Thyroid gland (tissue), 4 donors: ENCODE measurements at regions not wholly inside any gene's neighbourhood (a gene's known extent, or its start where the extent isn't known, plus 50 kb on each side); places are given as distances from the start of the nearest gene placed in this dataset.
"Not testable (repeated sequence)": the region's sequence is repeated elsewhere in the genome, so short reads cannot be mapped to it uniquely, and the experiment has no call there.

ENCODE experiments used
- DNase-seq, 2 donors: peaks; one replicate each; pipeline ENCODE4 v3.0.0-alpha.2; 2019
- H3K27ac ChIP-seq, 3 donors: fragments of 200-600 bp; sonication (generic); 1 replicate in 2 of 3; 2 replicates in 1 of 3; pipeline ENCODE4 v1.5.1; 2016 to 2019; ENCODE audit warnings: mild to moderate bottlenecking in 1 of 3, moderate library complexity in 1 of 3
- H3K27me3 ChIP-seq: fragments of 200-600 bp; sonication (generic); one replicate; pipeline ENCODE4 v1.5.1; 2019
- H3K36me3 ChIP-seq, 2 donors: fragments of 200-600 bp; sonication (generic); one replicate each; pipeline ENCODE4 v1.5.1; 2016 to 2019
- H3K4me1 ChIP-seq, 2 donors: fragments of 200-600 bp; sonication (generic); one replicate each; pipeline ENCODE4 v1.5.1; 2017 to 2019
- H3K4me3 ChIP-seq, 3 donors: fragments of 200-600 bp; sonication (generic); replicated peaks in 1 of 3; 1 replicate in 2 of 3; 2 replicates in 1 of 3; pipeline ENCODE4 v1.5.1; 2016; ENCODE audit warnings: mild to moderate bottlenecking in 1 of 3
- H3K9me3 ChIP-seq: fragments of 200-600 bp; sonication (generic); one replicate; pipeline ENCODE4 v1.5.1; 2017
- CTCF ChIP-seq, 6 experiments: fragments of 200-600 bp in 3 of 6; fragments of 450-650 bp in 3 of 6; sonication (generic) in 3 of 6; IDR thresholded peaks; one replicate each; pipeline ENCODE4 v1.5.1; 2016 to 2019; ENCODE audit warnings: antibody characterized with exemption in 6 of 6, mild to moderate bottlenecking in 2 of 6, inconsistent platforms in 1 of 6, moderate library complexity in 1 of 6
- POLR2A ChIP-seq, 2 donors: fragments of 450-650 bp; IDR thresholded peaks; one replicate each; pipeline ENCODE4 v1.6.1; 2017; ENCODE audit warnings: antibody characterized with exemption in 2 of 2, mild to moderate bottlenecking in 2 of 2, moderate library complexity in 1 of 2
- WGBS, 2 donors: methylation state at CpG; one replicate each; pipeline ENCODE4 v1.1.5; 2017; 5-methylcytosine and 5-hydroxymethylcytosine counted together
- intact Hi-C: fragments of 100-400 bp; cut with DNase I; formaldehyde crosslinking; loops from one replicate; pipeline ENCODE4 v1.15.1; 2023

DNA sequence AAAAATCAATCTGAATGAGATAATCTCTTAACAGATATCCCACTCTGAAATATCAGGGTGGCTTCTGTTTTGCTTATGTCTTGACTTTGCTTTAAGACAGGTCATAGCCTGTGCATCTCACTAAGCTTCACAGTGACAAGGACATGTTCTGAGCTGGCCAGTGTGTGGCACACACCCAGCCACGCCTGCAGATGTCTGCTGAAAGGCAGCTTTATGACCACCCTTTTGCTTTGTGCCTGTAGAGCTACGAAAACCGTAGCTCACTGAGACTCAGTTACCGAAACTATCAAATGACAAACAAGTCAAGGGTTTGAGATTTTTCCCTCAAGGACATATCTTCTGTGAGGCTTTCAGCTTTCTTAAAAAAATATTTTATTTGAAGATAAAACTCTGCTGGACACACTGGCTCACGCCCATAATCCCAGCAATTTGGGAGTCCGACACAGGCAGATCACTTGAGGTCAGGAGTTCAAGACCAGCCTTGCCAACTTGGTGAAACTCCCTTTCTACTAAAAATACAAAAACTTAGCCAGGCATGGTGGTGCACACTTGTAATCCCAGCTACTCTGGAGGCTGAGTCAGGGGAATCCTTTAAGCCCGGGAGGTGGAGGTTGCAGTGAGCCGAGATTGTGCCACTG, 233.2 kb downstream of the SPATA31A1 start:
- intact Hi-C loops, result no loop called here
- no peaks in the 10 kb centered on the region for H3K27me3 ChIP-seq
- WGBS, 2 donors, result 64 to 68% methylated on average over 8 of the region's 8 CpGs
- H3K4me3 ChIP-seq, result no peak overlapping the region
- TF ChIP-seq CTCF (IDR thresholded peaks at IDR 0.05), result no peak
- TF ChIP-seq POLR2A (IDR thresholded peaks at IDR 0.05), result no peak
- DNase-seq, result no peak
- H3K27ac ChIP-seq, result no peak overlapping the region
- H3K9me3 ChIP-seq, result no peaks in the 10 kb centered on the region
- H3K4me1 ChIP-seq, result no peaks in the 10 kb centered on the region
- no peaks in the 10 kb centered on the region for H3K36me3 ChIP-seq

GRCh38 chr9:39604089-39604488, 248.6 kb downstream of the SPATA31A1 start:
- H3K36me3 ChIP-seq, H3K27ac ChIP-seq, H3K9me3 ChIP-seq, intact Hi-C loops, H3K4me3 ChIP-seq, H3K27me3 ChIP-seq, H3K4me1 ChIP-seq, DNase-seq: not testable (repeated sequence)
- no CpG with 5 or more reads among the region's 24 CpGs for WGBS, 2 donors

DNA sequence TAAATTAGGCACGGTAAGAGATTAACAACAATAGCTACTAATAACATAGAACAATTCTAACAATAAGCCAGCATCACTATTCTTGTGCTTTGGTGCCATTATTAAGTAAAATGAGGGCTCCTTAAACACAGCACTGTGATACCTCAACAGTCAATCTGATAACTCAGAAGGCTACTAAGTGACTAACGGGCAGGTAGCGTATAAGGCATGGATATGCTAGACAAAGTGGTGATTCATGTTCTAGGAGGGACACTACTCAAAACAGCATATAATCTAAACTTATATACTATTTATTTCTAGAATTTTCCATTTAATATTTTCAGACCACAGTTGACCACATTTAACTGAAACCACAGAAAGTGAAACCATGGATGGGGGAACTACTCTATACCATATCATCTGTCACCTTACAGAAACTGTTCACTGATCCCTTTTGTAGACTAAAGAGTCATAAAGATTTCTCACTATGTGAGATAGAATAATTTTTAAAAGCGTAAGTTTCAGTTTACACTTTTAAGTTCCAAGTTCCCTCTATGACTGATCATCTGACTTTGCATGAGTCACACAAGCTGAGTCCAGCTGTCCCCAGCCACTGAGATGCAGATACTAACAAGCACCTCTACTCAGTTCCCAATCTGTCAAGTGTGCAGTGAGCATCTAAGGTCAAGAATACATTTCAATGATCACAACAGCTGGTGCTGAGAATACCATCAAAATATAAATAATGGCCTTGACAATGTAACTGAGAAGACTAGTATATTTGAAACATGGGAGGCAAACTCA, 256.2 kb downstream of the SPATA31A1 start:
- H3K4me1 ChIP-seq, H3K36me3 ChIP-seq, intact Hi-C loops, H3K27ac ChIP-seq, H3K9me3 ChIP-seq, H3K4me3 ChIP-seq, DNase-seq, H3K27me3 ChIP-seq: not testable (repeated sequence)
- WGBS, 2 donors, result no CpG with 5 or more reads among the region's 4 CpGs

DNA sequence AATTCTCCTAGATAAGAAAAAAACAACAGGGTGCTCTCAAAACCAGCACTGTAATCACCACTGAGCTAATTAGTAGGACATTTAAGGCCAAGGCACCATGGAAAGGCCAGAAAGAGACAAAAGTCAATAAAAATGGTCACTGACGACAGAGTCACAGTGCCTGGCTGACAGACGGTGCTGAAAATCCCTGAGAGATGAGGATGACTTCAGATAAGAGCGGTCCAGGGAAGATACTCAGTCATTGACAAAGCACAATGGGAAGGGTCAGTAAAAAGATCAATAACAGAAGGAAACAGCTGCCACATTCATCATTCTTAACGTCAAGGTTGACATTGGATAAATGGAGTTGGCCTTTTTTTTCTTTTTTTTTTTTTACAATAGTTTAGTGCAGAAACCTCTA, 261.0 kb downstream of the SPATA31A1 start:
- H3K9me3 ChIP-seq, intact Hi-C loops, H3K4me1 ChIP-seq, H3K27me3 ChIP-seq, H3K27ac ChIP-seq, H3K36me3 ChIP-seq, DNase-seq, H3K4me3 ChIP-seq: not testable (repeated sequence)
- WGBS, 2 donors, result no CpG with 5 or more reads among the region's 4 CpGs

- H3K4me3 ChIP-seq, H3K36me3 ChIP-seq, H3K27me3 ChIP-seq, H3K27ac ChIP-seq, H3K9me3 ChIP-seq, H3K4me1 ChIP-seq, DNase-seq, intact Hi-C loops: not testable (repeated sequence)
- WGBS, 2 donors, result no CpG with 5 or more reads among the region's 10 CpGs
These were observed 268.6 kb downstream of the SPATA31A1 start for GRCh38 chr9:39624048-39624447.

DNA sequence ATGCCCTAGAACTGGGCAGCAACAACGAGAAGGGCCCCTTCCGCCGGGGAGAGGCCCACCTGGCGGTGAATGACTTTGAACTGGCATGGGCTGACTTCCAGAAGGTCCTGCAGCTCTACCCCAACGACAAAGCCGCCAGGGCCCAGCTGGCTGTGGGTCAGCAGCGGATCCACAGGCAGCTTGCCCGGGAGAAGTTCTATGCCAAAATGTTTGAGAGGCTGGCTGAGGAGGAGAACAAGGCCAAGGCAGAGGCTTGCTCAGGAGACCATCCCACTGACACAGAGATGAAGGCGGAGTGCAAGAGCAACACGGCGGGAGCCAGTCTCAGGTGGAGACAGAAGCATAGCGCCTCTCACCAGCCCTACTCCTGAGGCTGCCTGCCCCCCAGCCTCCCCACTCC, 276.6 kb downstream of the SPATA31A1 start:
- H3K4me1 ChIP-seq, H3K27ac ChIP-seq, H3K27me3 ChIP-seq, H3K9me3 ChIP-seq, H3K36me3 ChIP-seq, intact Hi-C loops, DNase-seq, H3K4me3 ChIP-seq: not testable (repeated sequence)
- 67 to 100% methylated on average over 3 of the region's 12 CpGs for WGBS, 2 donors

DNA sequence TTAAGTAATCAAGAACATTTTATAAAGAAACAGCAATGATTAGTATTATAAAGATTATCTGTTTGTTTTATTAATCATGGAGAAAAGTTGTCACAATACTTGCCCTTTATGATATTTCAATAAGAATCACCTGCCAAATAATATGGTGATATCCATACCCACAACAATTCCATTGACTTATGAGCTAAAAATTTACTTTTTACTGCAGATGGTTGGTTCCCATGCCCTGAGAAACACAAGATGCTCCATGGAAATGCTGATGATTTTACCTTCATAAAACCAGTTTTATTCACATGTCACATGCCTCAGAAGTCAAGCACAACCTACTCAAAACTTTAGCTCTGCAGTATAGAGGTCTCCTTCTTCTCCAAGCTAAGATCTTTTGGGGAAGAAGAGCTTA, 293.6 kb downstream of the SPATA31A1 start:
- H3K27ac ChIP-seq, H3K4me1 ChIP-seq, H3K4me3 ChIP-seq, H3K9me3 ChIP-seq, H3K27me3 ChIP-seq, DNase-seq, H3K36me3 ChIP-seq, intact Hi-C loops: not testable (repeated sequence)

DNA sequence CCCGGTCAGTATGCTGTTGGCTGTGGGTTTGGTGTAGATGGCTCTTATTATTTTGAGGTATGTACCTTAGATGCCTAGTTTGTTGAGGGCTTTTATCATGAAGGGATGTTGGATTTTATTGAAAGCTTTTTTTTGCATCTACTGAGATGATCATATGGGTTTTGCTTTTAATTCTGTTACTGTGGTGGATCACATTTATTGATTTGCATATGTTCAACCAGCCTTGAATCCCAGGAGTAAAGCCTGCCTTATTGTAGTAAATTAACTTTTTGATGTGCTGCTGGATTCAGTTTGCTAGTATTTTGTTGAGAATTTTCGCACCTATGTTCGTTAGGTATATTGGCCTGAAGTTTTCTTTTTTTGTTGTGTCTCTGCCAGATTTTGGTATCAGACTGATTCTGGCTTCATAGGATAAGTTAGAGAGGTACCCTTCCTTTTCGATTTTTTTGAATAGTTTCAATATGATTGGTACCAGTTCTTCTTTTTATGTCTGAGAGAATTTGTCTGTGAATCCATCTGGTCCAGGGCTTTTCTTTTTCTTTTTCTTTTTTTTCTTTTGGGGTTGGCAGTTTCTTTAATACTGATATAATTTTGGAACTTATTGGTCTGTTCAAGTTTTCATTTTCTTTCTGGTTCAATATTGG, 301.6 kb downstream of the SPATA31A1 start:
- WGBS, 2 donors, result no CpG with 5 or more reads among the region's 4 CpGs
- DNase-seq, H3K4me3 ChIP-seq, H3K36me3 ChIP-seq, intact Hi-C loops, H3K27me3 ChIP-seq, H3K4me1 ChIP-seq, H3K9me3 ChIP-seq, H3K27ac ChIP-seq: not testable (repeated sequence)

- H3K27ac ChIP-seq, H3K4me3 ChIP-seq, H3K27me3 ChIP-seq, intact Hi-C loops, H3K36me3 ChIP-seq, H3K9me3 ChIP-seq, H3K4me1 ChIP-seq, DNase-seq: not testable (repeated sequence)
- WGBS, 2 donors, result no CpG with 5 or more reads among the region's 8 CpGs
These were observed 307.6 kb downstream of the SPATA31A1 start for GRCh38 chr9:39663020-39663419.

GRCh38 chr9:39663713-39664112, 308.2 kb downstream of the SPATA31A1 start:
- H3K9me3 ChIP-seq, intact Hi-C loops, H3K4me1 ChIP-seq, H3K36me3 ChIP-seq, H3K27me3 ChIP-seq, H3K4me3 ChIP-seq, DNase-seq, H3K27ac ChIP-seq: not testable (repeated sequence)
- no CpG with 5 or more reads among the region's 1 CpG for WGBS, 2 donors

DNA sequence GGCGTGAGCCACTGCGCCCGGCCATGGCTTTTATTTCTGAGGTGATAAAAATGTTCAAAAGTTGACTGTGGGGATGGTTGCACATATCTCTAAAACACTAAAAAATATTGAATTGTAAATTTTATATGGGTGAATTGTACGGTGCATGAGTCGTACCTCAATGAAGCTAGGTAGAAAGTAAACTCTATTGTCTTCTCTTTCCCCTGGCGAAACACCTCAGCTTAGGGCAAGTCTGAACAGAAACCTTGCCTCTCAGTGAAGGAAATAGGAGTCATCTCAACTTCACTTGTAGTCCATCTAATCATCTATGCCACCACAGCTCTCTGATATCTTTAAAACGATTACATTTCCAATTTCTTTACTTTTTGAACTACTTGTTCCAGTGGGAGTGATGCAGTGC, 309.6 kb downstream of the SPATA31A1 start:
- intact Hi-C loops, H3K4me3 ChIP-seq, H3K27ac ChIP-seq, H3K4me1 ChIP-seq, H3K27me3 ChIP-seq, H3K9me3 ChIP-seq, DNase-seq, H3K36me3 ChIP-seq: not testable (repeated sequence)
- 80 to 88% methylated on average over 5 of the region's 7 CpGs for WGBS, 2 donors
